ENCODE measurements at regions not wholly inside any gene's neighbourhood (a gene's known extent, or its start where the extent isn't known, plus 50 kb on each side); places are given as distances from the start of the nearest gene placed in this dataset.

- TF ChIP-seq CTCF (IDR thresholded peaks at IDR 0.05) = no peak
- H3K27me3 Mint-ChIP-seq = no peaks in the 10 kb centered on the region
- H3K4me1 Mint-ChIP-seq (ENCODE audit: low read depth) = no peaks in the 10 kb centered on the region
- no peaks in the 10 kb centered on the region for H3K27me3 ChIP-seq (ENCODE audit: control insufficient read depth in 1 of 2, insufficient read depth in 2 of 2, low read length in 2 of 2)
- H3K36me3 Mint-ChIP-seq (ENCODE audit: low read depth) = peaks cover 12% of the 10 kb centered on the region
- no peaks in the 10 kb centered on the region for H3K36me3 ChIP-seq (ENCODE audit: insufficient read depth, low read length)
- H3K4me3 ChIP-seq (ENCODE audit: low read length) = no peak overlapping the region
- ChIA-PET POLR2A (no interaction called here), CTCF (no interaction called here)
- H3K9me3 ChIP-seq (ENCODE audit: control insufficient read depth in 1 of 2, insufficient read depth in 1 of 2, low read length in 2 of 2) = no peaks in the 10 kb centered on the region
- no peak overlapping the region for H3K4me3 Mint-ChIP-seq
- intact Hi-C loops (cut with DNase I, micrococcal nuclease) = no loop called here
- no peaks in the 10 kb centered on the region for H3K4me1 ChIP-seq (ENCODE audit: insufficient read depth, low read length)
- H3K27ac Mint-ChIP-seq = no peak overlapping the region
- ATAC-seq (ENCODE audit: poor library complexity) = no peak
- no peak for DNase-seq
- no peaks in the 10 kb centered on the region for H3K9me3 Mint-ChIP-seq
- H3K27ac ChIP-seq (ENCODE audit: low read depth in 1 of 2, low read length in 2 of 2) = no peak overlapping the region
Measured at GRCh38 chr4:123073650-123074049, 151.3 kb upstream of the NUDT6 start.

GRCh38 chr4:123077330-123077729 lies 154.9 kb upstream of the NUDT6 start:
- ChIA-PET CTCF (no interaction called here), POLR2A (no interaction called here)
- Histone ChIP-seq H3K9me3 (ENCODE audit: control insufficient read depth in 1 of 2, insufficient read depth in 1 of 2, low read length in 2 of 2) (no peaks in the 10 kb centered on the region), H3K27ac (ENCODE audit: low read depth in 1 of 2, low read length in 2 of 2) (no peak overlapping the region), H3K36me3 (ENCODE audit: insufficient read depth, low read length) (no peaks in the 10 kb centered on the region), H3K27me3 (ENCODE audit: control insufficient read depth in 1 of 2, insufficient read depth in 2 of 2, low read length in 2 of 2) (no peaks in the 10 kb centered on the region), H3K4me3 (ENCODE audit: low read length) (no peak overlapping the region), H3K4me1 (ENCODE audit: insufficient read depth, low read length) (no peaks in the 10 kb centered on the region)
- ATAC-seq (ENCODE audit: poor library complexity) (no peak), DNase-seq (no peak)
- intact Hi-C loops (cut with DNase I, micrococcal nuclease) = no loop called here
- Mint-ChIP-seq H3K9me3 (no peaks in the 10 kb centered on the region), H3K27ac (no peak overlapping the region), H3K4me3 (no peak overlapping the region), H3K36me3 (ENCODE audit: low read depth) (peaks cover 39% of the 10 kb centered on the region), H3K4me1 (ENCODE audit: low read depth) (no peaks in the 10 kb centered on the region), H3K27me3 (no peaks in the 10 kb centered on the region)
- TF ChIP-seq CTCF (IDR thresholded peaks at IDR 0.05) = no peak

GRCh38 chr4:123081971-123082370 lies 159.6 kb upstream of the NUDT6 start:
- ChIA-PET CTCF (no interaction called here), POLR2A (no interaction called here)
- H3K4me1 ChIP-seq (ENCODE audit: insufficient read depth, low read length) = no peaks in the 10 kb centered on the region
- H3K27ac ChIP-seq (ENCODE audit: low read depth in 1 of 2, low read length in 2 of 2) = no peak overlapping the region
- Mint-ChIP-seq H3K27ac (no peak overlapping the region), H3K9me3 (peaks cover 2% of the 10 kb centered on the region), H3K27me3 (no peaks in the 10 kb centered on the region), H3K36me3 (ENCODE audit: low read depth) (peaks cover 68% of the 10 kb centered on the region), H3K4me3 (no peak overlapping the region), H3K4me1 (ENCODE audit: low read depth) (no peaks in the 10 kb centered on the region)
- DNase-seq (no peak), ATAC-seq (ENCODE audit: poor library complexity) (no peak)
- no peak for TF ChIP-seq CTCF (IDR thresholded peaks at IDR 0.05)
- H3K9me3 ChIP-seq (ENCODE audit: control insufficient read depth in 1 of 2, insufficient read depth in 1 of 2, low read length in 2 of 2) = no peaks in the 10 kb centered on the region
- no peak overlapping the region for H3K4me3 ChIP-seq (ENCODE audit: low read length)
- H3K27me3 ChIP-seq (ENCODE audit: control insufficient read depth in 1 of 2, insufficient read depth in 2 of 2, low read length in 2 of 2) = no peaks in the 10 kb centered on the region
- intact Hi-C loops (cut with DNase I, micrococcal nuclease) = no loop called here
- H3K36me3 ChIP-seq (ENCODE audit: insufficient read depth, low read length) = no peaks in the 10 kb centered on the region
